GM18517 (cell line): ENCODE measurements at regions not wholly inside any gene's neighbourhood (a gene's known extent, or its start where the extent isn't known, plus 50 kb on each side); places are given as distances from the start of the nearest gene placed in this dataset.

Source experiments
- ATAC-seq: cut with Tn5 transposase; IDR thresholded peaks from one replicate; pipeline ENCODE4 v1.9.1; 2021; ENCODE audit warnings: mild to moderate bottlenecking, moderate library complexity; ENCODE audit not compliant: unreplicated experiment

- ATAC-seq, result no peak
Measured at GRCh38 chr18:10009321-10010144, 95.7 kb downstream of the VAPA start.

GRCh38 chr18:10010611-10011015, 96.8 kb downstream of the VAPA start:
- ATAC-seq, result no peak

- ATAC-seq, result no peak
Measured at GRCh38 chr18:10011061-10011460, 97.2 kb downstream of the VAPA start.

GRCh38 chr18:10011751-10012150, 97.9 kb downstream of the VAPA start:
- ATAC-seq, result no peak

GRCh38 chr18:10012526-10012925, 98.7 kb downstream of the VAPA start:
- no peak for ATAC-seq

- ATAC-seq, result no peak
Measured at GRCh38 chr18:10013621-10014543, 100.1 kb downstream of the VAPA start.

GRCh38 chr18:10015288-10015701, 101.5 kb downstream of the VAPA start:
- ATAC-seq, result no peak

- ATAC-seq, result no peak
Measured at GRCh38 chr18:10015941-10016819, 102.4 kb downstream of the VAPA start.

- no peak for ATAC-seq
Measured at GRCh38 chr18:10017043-10017442, 103.2 kb downstream of the VAPA start.

- no peak for ATAC-seq
Measured at GRCh38 chr18:10018289-10018688, 104.5 kb downstream of the VAPA start.

GRCh38 chr18:10020171-10020570, 106.4 kb downstream of the VAPA start:
- no peak for ATAC-seq

- no peak for ATAC-seq
Measured at GRCh38 chr18:10022365-10022764, 108.5 kb downstream of the VAPA start.

GRCh38 chr18:10023853-10024570, 110.2 kb downstream of the VAPA start:
- ATAC-seq, result no peak

- ATAC-seq, result no peak
Measured at GRCh38 chr18:10025711-10026670, 112.2 kb downstream of the VAPA start.

GRCh38 chr18:10027031-10027430, 113.2 kb downstream of the VAPA start:
- no peak for ATAC-seq

- no peak for ATAC-seq
Measured at GRCh38 chr18:10027461-10027860, 113.6 kb downstream of the VAPA start.

- no peak for ATAC-seq
Measured at GRCh38 chr18:10029711-10030110, 115.9 kb downstream of the VAPA start.

- ATAC-seq, result no peak
Measured at GRCh38 chr18:10030816-10031541, 117.2 kb downstream of the VAPA start.
